ENCODE measurements at regions not wholly inside any gene's neighbourhood (a gene's known extent, or its start where the extent isn't known, plus 50 kb on each side); places are given as distances from the start of the nearest gene placed in this dataset.

DNA sequence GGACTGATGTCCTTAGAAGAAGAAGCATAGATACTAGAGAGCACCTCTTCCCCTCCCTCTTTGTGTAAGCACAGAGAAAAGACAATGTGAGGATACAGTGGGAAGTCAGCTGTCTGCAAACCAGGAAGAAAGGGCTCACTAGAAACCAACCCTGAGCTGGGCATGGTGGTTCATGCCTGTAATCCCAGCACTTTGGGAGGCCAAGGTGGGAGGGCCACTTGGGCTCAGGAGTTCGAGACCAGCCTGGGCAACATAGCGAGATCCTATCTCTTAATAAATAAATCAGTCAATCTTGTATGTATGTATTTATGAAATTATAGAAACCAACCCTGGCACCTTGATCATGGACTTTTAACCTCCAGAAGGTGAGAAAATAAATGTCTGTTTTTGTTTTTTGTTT lies 118.3 kb downstream of the NPIPB5 start:
- Histone ChIP-seq H3K79me2 (ENCODE audit: low read depth) (no peaks in the 10 kb centered on the region), H3K9me3 (ENCODE audit: insufficient read depth, low read depth) (no peaks in the 10 kb centered on the region), H3K9me2 (ENCODE audit: insufficient read depth) (no peaks in the 10 kb centered on the region), H3K4me2 (no peak overlapping the region), H3K27ac (no peak overlapping the region), H2AFZ (no peak overlapping the region), H3K4me1 (replicated peaks; ENCODE audit: insufficient read depth) (no peaks in the 10 kb centered on the region), H3K27me3 (ENCODE audit: insufficient read depth, low read depth) (no peaks in the 10 kb centered on the region), H3K4me3 (no peak overlapping the region), H3K36me3 (ENCODE audit: low read depth) (no peaks in the 10 kb centered on the region), H3F3A (ENCODE audit: insufficient read depth, low read depth) (peaks cover 9% of the 10 kb centered on the region; the same call in 1 of the 2 replicates), H4K20me1 (ENCODE audit: insufficient read depth) (no peaks in the 10 kb centered on the region)
- ChIA-PET CTCF (no interaction called here), POLR2A (ENCODE audit: unreplicated experiment) (no interaction called here)
- no TSS peak for BruUV-seq (replicated peaks)
- no peak for DNase-seq
- no peak for TF ChIP-seq EZH2 (IDR thresholded peaks at IDR 0.05; ENCODE audit: low read depth)
- TF ChIP-seq, protein P1, sequence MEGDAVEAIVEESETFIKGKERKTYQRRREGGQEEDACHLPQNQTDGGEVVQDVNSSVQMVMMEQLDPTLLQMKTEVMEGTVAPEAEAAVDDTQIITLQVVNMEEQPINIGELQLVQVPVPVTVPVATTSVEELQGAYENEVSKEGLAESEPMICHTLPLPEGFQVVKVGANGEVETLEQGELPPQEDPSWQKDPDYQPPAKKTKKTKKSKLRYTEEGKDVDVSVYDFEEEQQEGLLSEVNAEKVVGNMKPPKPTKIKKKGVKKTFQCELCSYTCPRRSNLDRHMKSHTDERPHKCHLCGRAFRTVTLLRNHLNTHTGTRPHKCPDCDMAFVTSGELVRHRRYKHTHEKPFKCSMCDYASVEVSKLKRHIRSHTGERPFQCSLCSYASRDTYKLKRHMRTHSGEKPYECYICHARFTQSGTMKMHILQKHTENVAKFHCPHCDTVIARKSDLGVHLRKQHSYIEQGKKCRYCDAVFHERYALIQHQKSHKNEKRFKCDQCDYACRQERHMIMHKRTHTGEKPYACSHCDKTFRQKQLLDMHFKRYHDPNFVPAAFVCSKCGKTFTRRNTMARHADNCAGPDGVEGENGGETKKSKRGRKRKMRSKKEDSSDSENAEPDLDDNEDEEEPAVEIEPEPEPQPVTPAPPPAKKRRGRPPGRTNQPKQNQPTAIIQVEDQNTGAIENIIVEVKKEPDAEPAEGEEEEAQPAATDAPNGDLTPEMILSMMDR (conservative IDR thresholded peaks at IDR 0.05), result no peak
- intact Hi-C loops (cut with micrococcal nuclease; ENCODE audit: unreplicated experiment), result no loop called here

DNA sequence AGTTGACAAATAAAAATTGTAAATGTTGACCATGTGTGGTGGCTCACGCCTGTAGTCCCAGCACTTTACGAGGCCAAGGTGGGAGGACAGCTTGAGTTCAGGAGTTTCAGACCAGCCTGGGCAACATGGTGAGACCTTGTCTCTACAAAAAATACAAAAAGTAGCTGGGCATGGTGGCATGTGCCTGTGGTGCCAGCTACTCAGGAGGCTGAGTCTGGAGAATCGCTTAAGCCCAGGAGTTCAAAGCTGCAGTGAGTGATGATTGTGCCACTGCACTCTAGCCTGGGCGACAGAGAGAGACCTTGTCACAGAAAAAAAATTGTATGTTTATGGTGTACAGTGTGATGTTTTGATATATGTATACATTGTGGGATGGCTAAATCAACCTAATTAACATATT lies 119.6 kb downstream of the NPIPB5 start:
- TF ChIP-seq EZH2 (IDR thresholded peaks at IDR 0.05; ENCODE audit: low read depth), result no peak
- TF ChIP-seq, protein P1 (conservative IDR thresholded peaks at IDR 0.05), result no peak
- Histone ChIP-seq H3K4me2 (no peak overlapping the region), H3K9me2 (ENCODE audit: insufficient read depth) (no peaks in the 10 kb centered on the region), H3K27me3 (ENCODE audit: insufficient read depth, low read depth) (no peaks in the 10 kb centered on the region), H4K20me1 (ENCODE audit: insufficient read depth) (no peaks in the 10 kb centered on the region), H3F3A (ENCODE audit: insufficient read depth, low read depth) (peaks cover 9% of the 10 kb centered on the region; the same call in 1 of the 2 replicates), H3K36me3 (ENCODE audit: low read depth) (no peaks in the 10 kb centered on the region), H3K4me1 (replicated peaks; ENCODE audit: insufficient read depth) (no peaks in the 10 kb centered on the region), H3K79me2 (ENCODE audit: low read depth) (no peaks in the 10 kb centered on the region), H3K9me3 (ENCODE audit: insufficient read depth, low read depth) (no peaks in the 10 kb centered on the region), H2AFZ (no peak overlapping the region), H3K4me3 (no peak overlapping the region), H3K27ac (no peak overlapping the region; the same call in 1 of the 2 replicates)
- CTCF ChIA-PET, result interaction anchor here (0.7 kb wide), 1 partner anchor 34 kb away, joined by 5 read pairs; no protein-coding TSS in a partner anchor
- BruUV-seq (replicated peaks), result no TSS peak
- intact Hi-C loops (cut with micrococcal nuclease; ENCODE audit: unreplicated experiment), result no loop called here
- no peak for DNase-seq
- POLR2A ChIA-PET (ENCODE audit: unreplicated experiment), result no interaction called here

DNA sequence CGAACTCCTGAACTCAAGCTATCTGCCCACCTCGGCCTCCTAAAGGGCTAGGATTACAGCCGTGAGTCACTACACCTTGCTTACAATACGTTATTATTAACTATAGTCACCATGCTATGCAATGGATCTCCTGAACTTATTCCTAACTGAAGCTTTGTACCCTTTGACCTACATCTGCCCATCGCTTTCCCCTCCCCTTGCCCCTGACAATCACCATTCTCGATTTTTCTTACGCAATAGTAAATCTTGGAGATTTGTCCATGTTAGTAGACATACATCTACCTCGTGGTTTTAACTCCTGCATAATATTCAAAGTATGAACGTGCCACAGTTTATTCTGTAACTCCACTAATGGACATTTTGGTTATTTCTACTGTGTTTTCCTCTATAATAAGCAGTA lies 120.6 kb downstream of the NPIPB5 start:
- POLR2A ChIA-PET (ENCODE audit: unreplicated experiment), result no interaction called here

More for the DNA sequence above, 120.6 kb downstream of the NPIPB5 start:
- Histone ChIP-seq H3F3A (ENCODE audit: insufficient read depth, low read depth) (peaks cover 9% of the 10 kb centered on the region; the same call in 1 of the 2 replicates), H3K27ac (no peak overlapping the region), H3K4me3 (no peak overlapping the region), H3K36me3 (ENCODE audit: low read depth) (no peaks in the 10 kb centered on the region), H3K9me3 (ENCODE audit: insufficient read depth, low read depth) (no peaks in the 10 kb centered on the region), H4K20me1 (ENCODE audit: insufficient read depth) (no peaks in the 10 kb centered on the region), H3K4me2 (no peak overlapping the region), H3K27me3 (ENCODE audit: insufficient read depth, low read depth) (no peaks in the 10 kb centered on the region), H2AFZ (no peak overlapping the region), H3K4me1 (replicated peaks; ENCODE audit: insufficient read depth) (no peaks in the 10 kb centered on the region), H3K79me2 (ENCODE audit: low read depth) (no peaks in the 10 kb centered on the region), H3K9me2 (ENCODE audit: insufficient read depth) (no peaks in the 10 kb centered on the region)
- CTCF ChIA-PET, result no interaction called here
- no peak for DNase-seq
- BruUV-seq (replicated peaks), result no TSS peak
- intact Hi-C loops (cut with micrococcal nuclease; ENCODE audit: unreplicated experiment), result no loop called here
- TF ChIP-seq EZH2 (IDR thresholded peaks at IDR 0.05; ENCODE audit: low read depth), result no peak
- TF ChIP-seq, protein P1 (conservative IDR thresholded peaks at IDR 0.05), result no peak
